NAMALWA (cell line): ENCODE measurements at regions not wholly inside any gene's neighbourhood (a gene's known extent, or its start where the extent isn't known, plus 50 kb on each side); places are given as distances from the start of the nearest gene placed in this dataset.

ENCODE experiments used
- DNase-seq: peaks from one replicate; pipeline ENCODE4 v3.0.0-alpha.2; 2015; ENCODE audit warnings: low spot score

DNA sequence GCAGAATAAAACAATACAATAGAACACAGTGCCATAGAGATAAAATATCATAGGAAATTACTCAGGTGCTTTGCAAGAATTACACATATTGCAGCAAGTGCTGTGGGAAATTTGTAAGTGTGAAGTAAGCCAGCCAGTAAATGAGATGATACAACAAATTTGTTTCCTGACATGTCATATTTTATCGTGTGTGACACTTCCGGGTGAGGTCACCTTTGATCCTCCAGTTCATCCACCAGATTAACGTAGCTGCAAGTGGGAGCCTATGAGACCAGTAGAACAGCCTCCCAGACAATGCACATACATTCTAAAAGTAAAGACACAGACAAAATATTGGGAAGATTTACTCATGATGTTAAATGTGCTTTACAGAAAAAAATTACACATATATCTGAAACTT, 72.2 kb downstream of the PRDM9 start:
- no peak for DNase-seq

DNA sequence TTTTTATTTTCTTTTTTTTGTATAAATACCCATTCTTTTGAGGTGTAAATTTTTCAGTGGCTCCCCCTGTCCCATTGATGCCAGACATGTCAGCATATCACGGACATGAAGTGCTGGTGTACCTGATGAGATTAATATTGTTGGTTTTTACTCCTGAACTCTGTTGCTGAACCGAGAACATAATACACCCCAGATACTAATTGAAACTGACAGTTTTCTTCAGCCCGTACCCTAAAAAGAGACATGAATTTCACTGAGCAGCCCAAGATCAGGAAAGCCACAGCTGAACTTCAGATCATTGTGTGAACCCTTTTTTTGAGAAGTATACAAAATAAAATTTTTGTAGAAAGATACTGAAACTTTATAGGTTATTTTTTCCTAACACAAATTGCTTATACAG, 75.7 kb downstream of the PRDM9 start:
- no peak for DNase-seq

DNA sequence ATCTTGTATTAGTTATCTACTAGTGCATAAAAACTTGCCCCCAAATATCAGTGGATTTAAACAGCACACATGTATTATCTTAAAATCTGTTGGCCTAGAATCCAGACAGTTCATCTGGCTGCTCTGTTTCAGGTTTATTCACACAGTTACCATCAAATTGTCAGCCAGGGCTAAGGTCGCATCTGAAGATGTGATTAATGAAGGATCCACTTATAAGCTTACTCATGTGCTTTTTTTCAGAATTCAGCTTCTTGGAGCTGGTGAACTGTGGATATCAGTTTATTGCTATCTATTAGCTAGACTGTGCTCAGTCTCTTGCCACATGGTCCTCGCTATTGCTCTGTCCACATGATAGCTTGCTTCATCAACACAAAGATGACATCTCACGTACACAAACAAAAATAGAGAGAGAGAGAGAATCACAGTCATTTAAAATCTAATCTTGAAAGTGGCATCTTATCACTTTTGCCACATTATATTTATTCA, 81.5 kb downstream of the PRDM9 start:
- DNase-seq: no peak

DNA sequence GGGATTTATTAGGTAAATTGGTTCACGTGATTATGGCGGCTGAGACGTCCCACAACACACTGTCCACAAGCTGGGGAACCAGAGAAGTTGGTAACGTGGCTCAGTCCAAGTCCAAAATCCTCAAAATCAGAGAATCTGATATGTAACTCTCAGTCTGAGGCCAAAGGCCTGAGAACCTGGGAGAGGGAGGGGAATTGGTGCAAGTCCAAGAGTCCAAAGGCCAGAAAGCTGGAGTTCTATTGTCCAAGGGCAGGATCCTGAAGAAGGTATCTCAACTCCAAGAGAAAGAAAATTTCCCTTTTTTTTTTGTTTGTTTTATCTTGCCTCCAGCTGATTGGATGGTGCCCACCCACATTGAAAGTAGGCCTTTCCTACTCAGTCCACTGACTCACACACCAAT, 83.8 kb downstream of the PRDM9 start:
- DNase-seq: no peak

DNA sequence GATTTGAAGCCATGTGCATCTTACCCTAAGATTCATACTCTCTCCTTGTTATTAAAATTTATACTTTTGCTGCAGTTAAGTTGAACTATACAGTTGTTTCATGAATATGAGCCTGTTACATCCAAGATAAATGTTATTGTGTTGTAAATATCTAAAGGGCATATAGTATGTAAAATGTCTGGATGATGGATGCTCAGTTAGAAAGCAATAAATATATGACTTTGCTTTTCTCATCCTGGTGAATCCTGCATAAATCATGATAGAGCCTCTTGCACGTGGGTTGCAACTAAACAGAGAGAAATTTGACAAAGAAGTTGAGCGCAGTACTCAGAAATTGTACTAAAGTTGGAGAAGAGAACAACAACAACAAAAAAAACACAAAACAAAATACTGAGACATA, 99.5 kb downstream of the PRDM9 start:
- no peak for DNase-seq

DNA sequence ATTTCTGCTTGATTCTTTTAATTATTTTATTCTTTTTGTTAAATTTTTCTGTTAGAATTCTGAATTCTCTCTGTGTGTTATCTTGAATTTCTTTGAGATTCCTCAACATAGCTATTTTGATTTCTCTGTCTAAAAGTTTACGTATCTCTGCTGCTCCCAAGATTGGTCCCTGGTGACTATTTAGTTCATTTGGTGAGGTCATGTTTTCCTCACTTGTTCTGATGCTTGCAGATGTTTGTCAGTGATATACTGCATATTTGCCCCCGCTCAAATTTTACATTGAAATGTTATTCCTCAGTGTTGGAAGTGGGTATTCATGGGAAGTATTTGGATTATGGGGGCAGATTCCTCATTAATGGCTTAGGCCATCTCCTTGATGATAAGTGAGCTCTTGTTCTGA, 105.3 kb downstream of the PRDM9 start:
- DNase-seq: no peak

DNA sequence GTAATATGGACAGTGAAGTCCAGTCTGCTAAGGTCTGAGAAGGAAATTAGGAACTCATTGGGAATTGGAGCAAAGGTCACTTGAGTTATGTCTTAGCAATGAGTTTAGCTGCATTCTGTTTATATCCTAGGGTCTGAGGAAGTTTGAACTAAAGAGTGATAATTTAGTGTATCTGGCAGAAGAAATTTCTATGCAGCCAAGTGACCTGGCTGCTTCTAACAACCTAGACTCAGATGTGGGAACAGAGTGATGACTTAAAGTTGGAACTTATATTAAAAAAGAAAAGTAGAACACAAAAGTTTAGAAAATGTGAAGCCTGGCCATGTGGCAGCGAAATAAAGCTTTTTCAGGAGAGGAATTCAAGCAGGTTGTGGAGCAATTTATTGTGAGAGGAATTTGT, 106.2 kb downstream of the PRDM9 start:
- no peak for DNase-seq

DNA sequence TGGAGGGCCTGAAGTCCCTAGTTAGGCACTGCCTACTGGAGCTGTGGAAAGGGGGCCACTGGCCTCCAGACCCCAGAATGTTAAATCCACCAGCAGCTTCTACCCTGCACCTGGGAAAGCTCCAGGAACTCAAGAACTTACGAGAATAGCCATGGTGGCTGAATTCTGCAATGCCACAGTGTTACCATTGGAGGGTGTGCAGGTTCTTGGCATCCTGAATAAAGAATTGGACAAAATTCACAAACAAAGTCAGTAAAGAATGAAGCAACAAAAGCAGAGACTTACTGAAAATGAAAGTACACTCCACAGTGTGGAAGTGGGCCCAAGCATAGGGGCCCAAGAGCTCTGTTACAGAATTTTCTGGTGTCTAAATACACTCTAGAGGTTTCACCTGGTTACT, 107.0 kb downstream of the PRDM9 start:
- no peak for DNase-seq

DNA sequence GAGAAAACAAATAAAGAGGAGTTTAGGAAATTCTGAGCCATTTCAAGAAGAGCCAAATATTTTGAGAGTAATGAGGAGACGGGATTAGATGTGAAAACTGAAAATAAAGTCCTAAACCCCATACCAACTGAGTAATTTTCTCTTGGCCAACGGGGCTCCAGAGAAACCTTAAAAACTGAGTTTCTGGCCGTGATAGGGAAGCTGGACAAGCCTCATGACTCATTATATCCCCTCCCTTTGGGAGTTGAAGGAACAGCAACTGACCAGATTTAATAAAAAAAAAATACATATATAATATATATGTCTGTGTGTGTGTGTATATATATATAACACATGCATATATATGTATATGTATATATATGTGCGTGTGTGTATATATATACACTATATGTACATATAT, 119.6 kb downstream of the PRDM9 start:
- no peak for DNase-seq

DNA sequence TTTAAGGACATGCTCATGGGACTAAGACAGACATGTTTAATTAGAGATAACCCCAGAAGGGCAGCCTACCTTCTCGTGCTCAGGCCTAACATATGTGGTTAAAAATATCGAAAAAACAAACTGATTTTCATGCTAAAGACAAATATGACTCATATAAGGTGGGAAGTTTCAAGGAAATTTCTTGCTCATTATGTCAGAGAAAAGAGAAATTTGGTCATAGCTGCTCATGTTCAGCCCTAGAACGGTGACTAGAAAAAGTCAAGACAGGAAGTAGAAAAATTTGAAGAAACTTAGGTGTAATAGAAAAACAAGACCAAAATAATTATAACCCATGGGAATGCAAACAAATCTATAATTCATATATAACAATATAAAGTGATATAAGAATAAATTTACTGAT, 120.6 kb downstream of the PRDM9 start:
- no peak for DNase-seq

DNA sequence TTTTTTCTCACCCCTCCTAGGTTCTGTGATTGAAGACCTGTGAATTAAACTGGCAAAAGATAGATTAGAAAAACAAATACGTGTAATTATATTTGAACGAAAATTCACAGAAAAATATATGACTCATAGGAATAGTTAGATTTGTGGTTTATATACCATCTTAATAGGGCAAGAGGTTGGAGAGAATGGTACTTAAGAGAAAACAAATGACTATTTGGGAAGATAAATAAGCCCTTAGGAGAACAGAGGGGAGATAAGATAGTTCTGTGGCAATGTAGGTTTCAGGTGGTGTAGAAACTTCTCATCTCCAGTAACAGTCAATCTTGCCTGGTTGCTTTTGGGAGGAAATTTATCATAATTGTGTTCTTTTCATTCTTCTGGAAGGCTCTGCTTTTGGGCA, 122.0 kb downstream of the PRDM9 start:
- DNase-seq: no peak

DNA sequence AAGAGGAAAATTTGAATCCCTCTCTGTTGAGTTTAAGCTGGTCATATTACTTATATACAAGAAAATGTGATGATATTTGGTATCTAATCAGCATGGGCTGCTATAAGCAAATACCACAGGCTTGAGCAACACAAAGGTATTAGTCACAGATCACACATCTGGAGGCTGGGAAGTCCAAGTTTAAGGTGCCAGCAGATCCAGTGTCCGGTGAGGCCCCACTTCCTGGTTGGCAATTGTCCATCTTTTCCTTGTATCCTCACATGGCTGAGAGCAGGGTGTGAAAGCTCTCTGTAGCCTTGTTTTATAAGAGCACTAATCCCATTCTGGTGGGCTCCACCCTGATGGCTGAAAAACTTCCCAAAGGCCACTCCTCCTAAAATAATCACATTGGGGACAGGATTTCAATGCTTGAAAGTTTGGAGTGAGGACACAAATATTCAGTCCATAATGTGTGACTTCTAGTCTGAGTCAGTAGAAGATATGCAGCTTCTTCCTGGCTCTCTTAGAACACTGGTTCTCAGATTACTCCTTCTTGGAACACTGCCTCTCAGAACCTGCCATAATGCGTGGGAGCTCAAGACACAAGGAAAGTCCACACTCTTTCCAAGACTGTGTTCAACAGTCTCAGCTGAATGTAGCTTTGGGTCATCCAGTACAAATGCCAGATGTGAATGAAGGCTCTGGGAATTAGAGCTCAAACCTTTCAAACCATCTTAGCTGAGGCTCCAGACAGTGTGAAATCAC, 124.1 kb downstream of the PRDM9 start:
- no peak for DNase-seq

DNA sequence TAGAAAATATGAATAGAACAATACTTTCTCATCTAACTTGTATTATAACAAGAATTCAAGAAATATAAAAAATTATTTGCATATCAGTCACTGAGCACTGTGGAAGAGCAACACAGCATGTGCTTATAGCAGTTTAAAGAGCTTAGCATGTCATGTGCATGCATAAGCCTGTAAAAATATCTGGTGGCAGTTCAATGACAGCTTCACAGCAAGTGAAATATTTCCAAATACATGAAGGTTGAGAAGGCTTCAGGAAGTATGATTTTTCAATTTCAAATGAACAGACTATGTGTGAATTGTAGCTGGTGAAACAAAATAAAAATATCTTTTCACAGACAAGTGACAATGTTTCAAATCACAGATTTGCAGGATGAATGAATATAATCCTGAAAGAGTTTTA, 128.5 kb downstream of the PRDM9 start:
- DNase-seq: no peak

DNA sequence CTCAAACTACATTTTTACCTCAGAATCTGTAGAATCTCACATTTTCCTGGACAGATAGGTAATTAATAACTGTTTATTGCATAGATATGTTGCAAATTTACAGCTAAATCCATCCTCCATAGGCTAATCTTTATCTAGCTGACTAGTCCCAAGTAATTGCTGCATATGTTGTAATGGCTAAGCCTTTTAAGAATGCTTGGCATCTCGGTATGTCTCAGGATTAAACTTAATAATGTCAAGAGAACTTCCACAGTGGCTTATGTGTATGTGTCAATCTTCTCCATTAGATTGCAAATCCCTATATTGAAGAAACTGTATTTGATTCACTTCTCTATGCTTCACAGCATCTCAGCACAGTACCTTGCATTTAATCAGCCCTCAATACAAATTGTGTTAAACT, 131.9 kb downstream of the PRDM9 start:
- no peak for DNase-seq

DNA sequence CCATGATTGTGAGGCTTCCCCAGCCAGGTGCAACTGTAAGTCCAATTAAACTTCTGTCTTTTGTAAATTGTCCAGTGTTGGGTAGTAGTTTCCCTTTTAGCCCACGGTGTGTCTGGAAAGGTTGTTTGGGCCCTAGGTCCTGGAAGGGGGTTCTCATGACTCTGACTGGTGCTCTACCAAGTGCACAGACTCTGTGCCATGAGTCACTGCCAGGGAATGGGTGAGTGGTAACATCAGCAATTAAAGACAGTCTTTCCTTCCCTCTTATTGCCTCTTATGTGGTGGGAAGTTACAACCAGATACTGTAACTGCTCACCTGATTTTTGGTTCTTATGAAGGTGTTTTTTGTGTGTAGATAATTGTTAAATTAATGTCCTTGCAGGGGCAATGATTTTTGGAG, 141.2 kb downstream of the PRDM9 start:
- DNase-seq: no peak

DNA sequence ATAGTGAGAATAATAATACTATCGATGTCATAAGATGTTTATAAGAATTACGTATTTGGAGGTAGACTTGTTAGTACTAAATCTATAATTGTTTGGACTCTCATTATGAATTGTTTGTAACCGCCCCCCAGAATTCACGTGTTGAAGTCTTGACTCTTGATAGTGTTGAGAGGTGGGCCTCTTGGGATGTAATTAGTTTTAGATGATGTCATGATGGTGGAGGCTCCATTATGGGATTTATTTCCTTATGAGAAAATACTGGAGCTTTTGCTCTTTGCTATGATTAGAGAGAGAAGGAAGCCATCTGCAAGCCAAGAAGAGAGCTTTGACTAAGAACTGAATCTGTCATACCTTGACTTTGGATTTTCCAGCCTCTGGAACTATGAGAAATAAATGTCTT, 142.2 kb downstream of the PRDM9 start:
- no peak for DNase-seq

DNA sequence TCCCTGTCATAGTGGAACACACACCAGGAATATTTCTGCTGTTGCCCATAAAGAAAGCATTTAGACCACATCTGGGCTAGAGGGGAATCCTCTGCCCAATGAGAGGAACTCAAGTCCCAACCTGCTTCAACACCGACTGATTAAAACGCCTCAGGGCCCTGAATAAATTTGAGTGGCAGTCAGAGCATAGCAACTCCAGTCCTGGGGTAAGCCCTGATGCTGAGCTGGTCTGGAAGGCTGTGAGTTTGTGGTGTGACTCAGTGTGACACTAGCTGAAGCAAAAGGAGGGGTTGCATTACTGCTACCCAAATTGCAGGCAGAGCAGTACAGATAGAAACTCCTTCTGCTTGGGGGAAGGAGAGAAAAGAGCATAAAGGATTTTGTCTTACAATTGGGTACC, 148.3 kb downstream of the PRDM9 start:
- no peak for DNase-seq

DNA sequence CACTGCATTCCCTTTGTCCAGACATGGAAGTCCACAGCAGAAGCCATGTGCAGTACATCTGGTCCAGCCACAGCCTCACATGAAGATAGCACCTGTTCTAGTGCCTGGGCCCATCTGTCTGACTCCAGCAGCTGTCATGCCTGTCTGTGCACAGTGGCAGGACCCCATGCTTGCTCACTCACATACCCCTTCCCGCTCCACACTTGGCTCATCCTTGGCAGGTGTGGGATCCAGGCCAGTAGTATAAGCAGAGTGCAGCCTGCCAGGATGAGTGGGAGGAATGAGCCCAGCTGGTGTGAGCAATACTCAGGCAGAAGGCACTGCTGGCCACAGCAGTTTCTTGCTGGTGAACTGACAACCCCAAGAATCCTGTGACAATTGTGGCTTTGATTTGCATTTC, 168.0 kb downstream of the PRDM9 start:
- no peak for DNase-seq

DNA sequence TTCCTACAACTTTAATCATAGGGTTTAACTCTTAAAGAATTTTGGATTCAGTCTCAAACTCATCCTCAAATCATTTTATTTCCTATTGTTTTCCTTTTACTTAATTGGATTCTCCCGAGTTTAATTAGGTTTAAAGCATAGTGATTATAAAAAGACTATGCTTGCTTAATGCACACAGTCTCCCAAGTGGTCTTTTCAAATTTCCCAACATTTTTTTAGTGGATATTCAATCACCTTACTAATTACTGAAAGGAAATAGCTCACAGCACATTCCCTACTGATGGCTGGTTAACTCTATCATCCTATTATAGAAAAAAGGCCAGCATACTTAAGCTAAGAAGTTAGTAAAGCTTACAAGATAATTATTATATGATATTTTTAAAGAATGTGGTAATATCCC, 170.6 kb downstream of the PRDM9 start:
- no peak for DNase-seq

DNA sequence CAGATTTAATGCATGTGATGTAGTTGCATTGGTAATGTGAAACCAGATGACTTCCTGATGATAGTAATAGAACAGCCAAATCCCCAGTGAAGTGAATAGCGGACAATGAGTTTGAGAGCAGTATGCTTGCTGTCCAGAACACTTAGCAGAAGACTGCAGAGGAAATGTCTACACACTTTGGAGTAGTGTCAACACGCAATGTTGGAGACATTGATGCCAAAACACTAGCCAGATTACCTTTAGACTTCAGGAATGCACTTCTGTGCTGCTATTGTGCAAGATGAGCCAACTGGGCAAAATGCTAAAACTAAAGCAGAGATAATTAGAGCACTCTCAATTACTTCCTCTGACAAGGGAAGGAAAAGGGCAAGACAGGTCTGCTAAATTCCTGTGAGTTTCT, 176.7 kb downstream of the PRDM9 start:
- DNase-seq: no peak

DNA sequence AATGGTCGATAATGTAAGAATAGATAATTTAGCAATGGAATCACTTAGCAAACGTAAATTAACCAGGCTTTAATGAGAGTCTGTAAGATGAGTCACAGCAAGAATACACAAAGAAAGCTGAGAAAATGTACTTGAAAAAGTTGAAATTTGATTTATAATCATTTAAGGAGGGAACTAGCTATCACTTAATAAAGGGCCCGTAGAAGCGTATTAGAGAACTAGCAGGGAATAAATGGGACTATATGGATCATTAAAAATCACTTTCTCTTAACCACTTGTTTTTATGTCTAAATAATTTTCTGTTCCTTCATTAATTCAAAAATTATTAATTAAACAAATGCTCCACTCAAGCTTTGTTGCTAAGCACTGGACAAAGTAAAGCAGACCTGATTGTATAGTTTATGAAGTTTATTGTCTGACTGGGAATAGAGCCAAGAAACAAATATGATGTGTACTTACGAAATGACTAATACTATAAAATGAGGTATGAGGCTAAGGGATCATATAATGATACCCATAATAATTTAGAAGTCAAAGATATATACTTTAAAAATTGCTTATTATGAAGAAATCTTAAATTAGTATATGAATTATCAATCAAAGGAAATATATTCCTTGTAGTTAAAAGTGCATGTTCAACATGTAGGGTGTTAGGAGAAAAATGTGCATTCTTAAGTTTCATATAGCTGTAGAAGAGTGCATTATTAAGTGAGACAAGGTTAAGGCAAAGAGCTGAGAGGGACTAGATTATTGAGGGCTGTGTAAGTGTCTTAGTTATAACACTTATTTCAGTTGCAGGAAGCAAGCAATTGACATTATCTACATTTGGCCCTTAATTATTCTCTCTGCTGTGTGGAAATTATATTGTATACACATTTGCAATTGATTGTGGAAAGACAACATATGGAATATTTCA, 196.8 kb downstream of the PRDM9 start:
- no peak for DNase-seq

DNA sequence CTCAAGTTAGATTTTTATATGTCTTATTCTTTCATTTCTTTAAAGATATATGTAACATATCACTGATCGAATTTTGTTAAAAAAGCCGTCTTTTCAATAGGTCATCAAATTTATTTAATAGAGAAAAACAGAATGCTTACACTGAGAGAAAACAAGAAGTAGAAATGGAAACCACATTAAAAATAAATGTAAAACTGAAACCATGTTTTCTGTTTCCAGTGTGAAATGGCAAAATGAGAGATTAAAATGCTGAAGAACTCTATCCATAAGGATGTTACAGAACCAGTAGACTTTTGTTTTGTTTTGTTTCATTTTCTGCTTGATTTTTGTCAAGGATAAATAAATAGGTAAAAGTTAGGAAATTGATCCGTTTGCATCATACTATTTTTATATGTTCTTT, 210.1 kb downstream of the PRDM9 start:
- DNase-seq: no peak

DNA sequence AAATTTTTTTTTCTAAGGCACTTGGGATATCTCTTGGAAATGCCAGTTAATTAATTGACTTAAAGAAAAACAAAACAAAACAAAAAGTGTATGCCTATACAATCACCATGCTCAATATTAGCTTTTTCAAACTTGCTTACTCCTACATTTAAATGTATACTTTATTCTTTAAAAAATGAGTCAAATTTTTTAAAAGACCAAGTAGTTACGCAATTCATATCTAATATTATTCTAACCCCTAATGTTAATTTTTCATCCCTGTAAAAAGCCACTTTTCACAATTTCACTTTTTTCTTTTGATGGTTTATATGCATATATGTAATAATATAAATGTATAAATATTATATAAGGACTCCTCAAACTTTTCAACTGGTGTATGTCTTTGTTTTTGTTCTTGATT, 211.2 kb downstream of the PRDM9 start:
- DNase-seq: no peak

DNA sequence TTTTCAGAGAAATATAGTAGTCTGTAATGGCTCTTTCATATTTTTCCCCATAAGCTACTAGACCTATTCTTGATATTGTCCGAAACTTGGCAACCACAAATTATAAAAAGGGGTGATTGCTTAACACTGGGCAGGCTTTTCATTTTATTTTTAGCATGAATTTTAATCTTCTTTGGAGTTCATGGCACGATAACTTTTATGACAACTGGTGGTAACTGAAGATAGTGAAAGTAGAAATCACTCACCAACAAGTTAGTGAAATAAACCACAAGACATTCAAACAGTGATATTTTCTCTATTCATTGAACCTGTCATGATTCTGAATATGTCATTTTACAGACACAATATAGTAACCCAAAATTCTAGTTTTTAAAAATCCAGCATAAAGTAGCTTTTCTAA, 213.9 kb downstream of the PRDM9 start:
- DNase-seq: no peak
